HEK293 (cell line): ENCODE measurements at regions not wholly inside any gene's neighbourhood (a gene's known extent, or its start where the extent isn't known, plus 50 kb on each side); places are given as distances from the start of the nearest gene placed in this dataset.

Experiments
- CTCF ChIP-seq: fragments of 450-650 bp; formaldehyde crosslinking; IDR thresholded peaks from 2 replicates; pipeline ENCODE4 v1.5.1; 2016; ENCODE audit warnings: missing biosample characterization, missing genetic modification characterization
- ZBTB20 ChIP-seq: fragments of 450-650 bp; formaldehyde crosslinking; IDR thresholded peaks from 2 replicates; pipeline ENCODE4 v1.5.1; 2016; ENCODE audit warnings: missing biosample characterization, missing genetic modification characterization
- ZBTB21 ChIP-seq: fragments of 450-650 bp; formaldehyde crosslinking; IDR thresholded peaks from 2 replicates; pipeline ENCODE4 v1.5.1; 2017; ENCODE audit warnings: missing biosample characterization, missing genetic modification characterization
- ZNF19 ChIP-seq: fragments of 450-650 bp; formaldehyde crosslinking; IDR thresholded peaks from 2 replicates; pipeline ENCODE4; 2016; ENCODE audit warnings: missing biosample characterization, missing genetic modification characterization, low read depth
- ZNF274 ChIP-seq, 2 experiments: fragments of 200-500 bp in 1 of 2; fragments of 450-650 bp in 1 of 2; sonication (Bioruptor generic) in 1 of 2; formaldehyde crosslinking in 1 of 2; IDR thresholded peaks; 2 replicates each; pipeline versions ENCODE4 v1.5.1 to v1.6.1; 2014 to 2016; ENCODE audit warnings: borderline replicate concordance in 1 of 2, inconsistent platforms in 1 of 2, low read length in 1 of 2, missing biosample characterization in 1 of 2, missing genetic modification characterization in 1 of 2
- ZNF324 ChIP-seq: fragments of 450-650 bp; formaldehyde crosslinking; IDR thresholded peaks from 2 replicates; pipeline ENCODE4 v1.5.1; 2016; ENCODE audit warnings: missing biosample characterization, missing genetic modification characterization
- ZNF416 ChIP-seq: fragments of 450-650 bp; formaldehyde crosslinking; IDR thresholded peaks from 2 replicates; pipeline ENCODE4 v1.5.1; 2016; ENCODE audit warnings: missing biosample characterization, missing genetic modification characterization
- ZNF449 ChIP-seq: fragments of 450-650 bp; formaldehyde crosslinking; IDR thresholded peaks from 2 replicates; pipeline ENCODE4 v1.5.1; 2017; ENCODE audit warnings: missing biosample characterization, mild to moderate bottlenecking, missing genetic modification characterization, moderate library complexity
- ZNF529 ChIP-seq: fragments of 450-650 bp; formaldehyde crosslinking; IDR thresholded peaks from 2 replicates; pipeline ENCODE4 v1.5.1; 2017; ENCODE audit warnings: missing genetic modification characterization, missing biosample characterization; ENCODE audit not compliant: insufficient replicate concordance
- ZSCAN5A ChIP-seq: fragments of 450-650 bp; formaldehyde crosslinking; IDR thresholded peaks from 2 replicates; pipeline ENCODE4 v1.5.1; 2016; ENCODE audit warnings: missing biosample characterization, missing genetic modification characterization

GRCh38 chr6:139944131-139944530 is 569.7 kb upstream of the CITED2 start:
- TF ChIP-seq ZNF449 (tag by site-specific recombination) (no peak), CTCF (tag by site-specific recombination) (no peak), ZNF529 (tag by site-specific recombination) (no peak), ZSCAN5A (no peak), ZNF274 (IDR thresholded peaks at IDR 0.05; ENCODE audit: low read length) (no peak), ZNF274 (tag by site-specific recombination; IDR thresholded peaks at IDR 0.05; ENCODE audit: borderline replicate concordance) (no peak), ZNF324 (tag by site-specific recombination) (no peak), ZBTB21 (tag by site-specific recombination) (no peak), ZBTB20 (tag by site-specific recombination) (no peak), ZNF19 (tag by site-specific recombination) (no peak), ZNF416 (tag by site-specific recombination) (no peak)
